ENCODE measurements at regions not wholly inside any gene's neighbourhood (a gene's known extent, or its start where the extent isn't known, plus 50 kb on each side); places are given as distances from the start of the nearest gene placed in this dataset.

- TF ChIP-seq CTCF (IDR thresholded peaks at IDR 0.05; ENCODE audit: poor library complexity, severe bottlenecking) (no peak), POLR2AphosphoS5 (IDR thresholded peaks at IDR 0.05) (no peak), MXI1 (conservative IDR thresholded peaks at IDR 0.05; ENCODE audit: poor library complexity, severe bottlenecking) (no peak), RAD21 (conservative IDR thresholded peaks at IDR 0.05) (no peak)
- TF ChIP-seq, protein P1, sequence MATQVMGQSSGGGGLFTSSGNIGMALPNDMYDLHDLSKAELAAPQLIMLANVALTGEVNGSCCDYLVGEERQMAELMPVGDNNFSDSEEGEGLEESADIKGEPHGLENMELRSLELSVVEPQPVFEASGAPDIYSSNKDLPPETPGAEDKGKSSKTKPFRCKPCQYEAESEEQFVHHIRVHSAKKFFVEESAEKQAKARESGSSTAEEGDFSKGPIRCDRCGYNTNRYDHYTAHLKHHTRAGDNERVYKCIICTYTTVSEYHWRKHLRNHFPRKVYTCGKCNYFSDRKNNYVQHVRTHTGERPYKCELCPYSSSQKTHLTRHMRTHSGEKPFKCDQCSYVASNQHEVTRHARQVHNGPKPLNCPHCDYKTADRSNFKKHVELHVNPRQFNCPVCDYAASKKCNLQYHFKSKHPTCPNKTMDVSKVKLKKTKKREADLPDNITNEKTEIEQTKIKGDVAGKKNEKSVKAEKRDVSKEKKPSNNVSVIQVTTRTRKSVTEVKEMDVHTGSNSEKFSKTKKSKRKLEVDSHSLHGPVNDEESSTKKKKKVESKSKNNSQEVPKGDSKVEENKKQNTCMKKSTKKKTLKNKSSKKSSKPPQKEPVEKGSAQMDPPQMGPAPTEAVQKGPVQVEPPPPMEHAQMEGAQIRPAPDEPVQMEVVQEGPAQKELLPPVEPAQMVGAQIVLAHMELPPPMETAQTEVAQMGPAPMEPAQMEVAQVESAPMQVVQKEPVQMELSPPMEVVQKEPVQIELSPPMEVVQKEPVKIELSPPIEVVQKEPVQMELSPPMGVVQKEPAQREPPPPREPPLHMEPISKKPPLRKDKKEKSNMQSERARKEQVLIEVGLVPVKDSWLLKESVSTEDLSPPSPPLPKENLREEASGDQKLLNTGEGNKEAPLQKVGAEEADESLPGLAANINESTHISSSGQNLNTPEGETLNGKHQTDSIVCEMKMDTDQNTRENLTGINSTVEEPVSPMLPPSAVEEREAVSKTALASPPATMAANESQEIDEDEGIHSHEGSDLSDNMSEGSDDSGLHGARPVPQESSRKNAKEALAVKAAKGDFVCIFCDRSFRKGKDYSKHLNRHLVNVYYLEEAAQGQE (IDR thresholded peaks at IDR 0.05; ENCODE audit: borderline replicate concordance): no peak
Measured at GRCh38 chr3:154931484-154931883, 148.6 kb upstream of the MME start.

Measured in neural cell (in vitro differentiated cells).